Keratinocyte (primary cell): ENCODE measurements at regions not wholly inside any gene's neighbourhood (a gene's known extent, or its start where the extent isn't known, plus 50 kb on each side); places are given as distances from the start of the nearest gene placed in this dataset.

Experiments
- DNase-seq: peaks from one replicate; pipeline ENCODE4 v3.0.0-alpha.2; 2011; ENCODE audit warnings: low read depth, missing footprints, low spot score
- FAIRE-seq: peaks from 2 replicates; lab custom pipeline; 2011; peaks lifted over from hg19 to GRCh38; lab: Jason Lieb, UNC
- H2AFZ ChIP-seq: 2 replicates; pipeline ENCODE4 v1.6.0; 2012; ENCODE audit warnings: low read length, control low read depth, inconsistent platforms; ENCODE audit not compliant: control insufficient read depth
- H3K27ac ChIP-seq: 2 replicates; pipeline ENCODE4 v1.5.1; 2011; ENCODE audit warnings: low read length; ENCODE audit not compliant: control insufficient read depth, insufficient read depth
- H3K27me3 ChIP-seq: 3 replicates; pipeline ENCODE4 v1.6.0; 2011; ENCODE audit warnings: low read length; ENCODE audit not compliant: control insufficient read depth, insufficient read depth; ENCODE audit errors: extremely low read depth
- H3K36me3 ChIP-seq, 2 experiments: 2 replicates in 1 of 2; 3 replicates in 1 of 2; pipeline ENCODE4 v1.5.1; 2011; ENCODE audit warnings: low read length in 2 of 2, mild to moderate bottlenecking in 1 of 2; ENCODE audit not compliant: control insufficient read depth in 2 of 2, insufficient read depth in 2 of 2; ENCODE audit errors: extremely low read depth in 1 of 2
- H3K4me1 ChIP-seq: 3 replicates; pipeline ENCODE4 v1.5.1; 2011; ENCODE audit warnings: low read length; ENCODE audit not compliant: control insufficient read depth, insufficient read depth; ENCODE audit errors: extremely low read depth
- H3K4me2 ChIP-seq: 3 replicates; pipeline ENCODE4 v1.6.0; 2011; ENCODE audit warnings: low read depth, low read length; ENCODE audit not compliant: control insufficient read depth, insufficient read depth; ENCODE audit errors: extremely low read depth
- H3K4me3 ChIP-seq, 3 experiments: fragments of 200-600 bp in 1 of 3; sonication (generic) in 1 of 3; 2 replicates in 2 of 3; 3 replicates in 1 of 3; pipeline ENCODE4 v1.5.1; 2011 to 2016; ENCODE audit warnings: low read length in 3 of 3, mild to moderate bottlenecking in 3 of 3, control low read depth in 2 of 3, inconsistent platforms in 1 of 3, low read depth in 1 of 3, mixed read lengths in 1 of 3, mixed run types in 1 of 3, moderate library complexity in 1 of 3; ENCODE audit not compliant: control insufficient read depth in 2 of 3, insufficient read depth in 2 of 3; ENCODE audit errors: extremely low read depth in 1 of 3
- H3K79me2 ChIP-seq: 2 replicates; pipeline ENCODE4 v1.6.0; 2012; ENCODE audit warnings: low read length; ENCODE audit not compliant: control insufficient read depth, insufficient read depth
- H3K9ac ChIP-seq: 3 replicates; pipeline ENCODE4 v1.6.0; 2011; ENCODE audit warnings: low read length; ENCODE audit not compliant: control insufficient read depth, insufficient read depth; ENCODE audit errors: extremely low read depth
- H3K9me1 ChIP-seq: 3 replicates; pipeline ENCODE4 v1.6.0; 2011; ENCODE audit warnings: low read length; ENCODE audit not compliant: control insufficient read depth, insufficient read depth; ENCODE audit errors: extremely low read depth
- H3K9me3 ChIP-seq: 2 replicates; pipeline ENCODE4 v1.5.1; 2012; ENCODE audit warnings: low read depth, low read length; ENCODE audit not compliant: control insufficient read depth
- H4K20me1 ChIP-seq: 3 replicates; pipeline ENCODE4 v1.6.0; 2011; ENCODE audit warnings: low read length; ENCODE audit not compliant: control insufficient read depth, insufficient read depth; ENCODE audit errors: extremely low read depth
- CTCF ChIP-seq, 3 experiments: IDR thresholded peaks in 1 of 3; conservative IDR thresholded peaks in 1 of 3; optimal IDR thresholded peaks in 1 of 3; 2 replicates in 2 of 3; 3 replicates in 1 of 3; pipeline versions ENCODE3 to v1.5.1; 2011; ENCODE audit warnings: low read length in 3 of 3, mild to moderate bottlenecking in 3 of 3, moderate library complexity in 2 of 3, control low read depth in 1 of 3, inconsistent platforms in 1 of 3; ENCODE audit not compliant: insufficient read depth in 2 of 3; ENCODE audit errors: extremely low read depth in 1 of 3
- EZH2 ChIP-seq: IDR thresholded peaks from one replicate; pipeline ENCODE4 v1.6.1; 2012; ENCODE audit warnings: inconsistent platforms, mild to moderate bottlenecking, low read length, moderate library complexity
- dilution Hi-C: fragments of 300-500 bp; cut with MboI; formaldehyde crosslinking; loops from one replicate; pipeline ENCODE4 v1.7.0; 2020; ENCODE audit warnings: low sequenced_read_pairs; ENCODE audit not compliant: extremely low pct_ligation_motif_present

- FAIRE-seq (no peak), DNase-seq (no peak)
- Histone ChIP-seq H4K20me1 (no peaks in the 10 kb centered on the region), H3K4me1 (peaks cover 4% of the 10 kb centered on the region), H3K9ac (no peak overlapping the region), H3K9me3 (no peaks in the 10 kb centered on the region), H2AFZ (no peak overlapping the region), H3K4me3 (no peak overlapping the region), H3K79me2 (no peaks in the 10 kb centered on the region), H3K9me1 (no peaks in the 10 kb centered on the region), H3K27ac (no peak overlapping the region), H3K27me3 (no peaks in the 10 kb centered on the region), H3K4me2 (no peak overlapping the region), H3K36me3 (no peaks in the 10 kb centered on the region)
- TF ChIP-seq EZH2, result no peak
- TF ChIP-seq CTCF (optimal IDR thresholded peaks at IDR 0.05 in 1 of 3, IDR thresholded peaks at IDR 0.05 in 1 of 3, conservative IDR thresholded peaks at IDR 0.05 in 1 of 3; ENCODE audit: extremely low read depth in 1 of 3, insufficient read depth in 2 of 3, low read length in 3 of 3), result no peak
- dilution Hi-C loops, result no loop called here
Observed at GRCh38 chr12:90827567-90827966, 127.4 kb downstream of the CCER1 start.

- Histone ChIP-seq H3K4me2 (no peak overlapping the region), H3K27me3 (no peaks in the 10 kb centered on the region), H2AFZ (peak overlapping the region; percentile 54), H3K36me3 (no peaks in the 10 kb centered on the region), H3K9ac (no peak overlapping the region), H3K27ac (no peak overlapping the region), H3K9me3 (no peaks in the 10 kb centered on the region), H3K4me1 (peaks cover 4% of the 10 kb centered on the region), H4K20me1 (no peaks in the 10 kb centered on the region), H3K4me3 (no peak overlapping the region), H3K79me2 (no peaks in the 10 kb centered on the region), H3K9me1 (no peaks in the 10 kb centered on the region)
- no peak for TF ChIP-seq EZH2
- no peak for TF ChIP-seq CTCF (optimal IDR thresholded peaks at IDR 0.05 in 1 of 3, IDR thresholded peaks at IDR 0.05 in 1 of 3, conservative IDR thresholded peaks at IDR 0.05 in 1 of 3; ENCODE audit: extremely low read depth in 1 of 3, insufficient read depth in 2 of 3, low read length in 3 of 3)
- dilution Hi-C loops, result no loop called here
- FAIRE-seq, result no peak
- DNase-seq, result no peak
Observed at GRCh38 chr12:90826036-90826435, 128.9 kb downstream of the CCER1 start.
